ENCODE measurements at regions not wholly inside any gene's neighbourhood (a gene's known extent, or its start where the extent isn't known, plus 50 kb on each side); places are given as distances from the start of the nearest gene placed in this dataset.

- DNase-seq (ENCODE audit: low read depth, low spot score) (no peak), FAIRE-seq (no peak)
- Histone ChIP-seq H3K27me3 (ENCODE audit: control insufficient read depth, extremely low read depth, insufficient read depth, low read length) (no peaks in the 10 kb centered on the region), H2AFZ (ENCODE audit: control insufficient read depth, low read length) (no peak overlapping the region), H3K9ac (ENCODE audit: control insufficient read depth, extremely low read depth, insufficient read depth, low read length) (no peak overlapping the region), H3K27ac (ENCODE audit: control insufficient read depth, insufficient read depth, low read length) (no peak overlapping the region), H3K9me1 (ENCODE audit: control insufficient read depth, extremely low read depth, insufficient read depth, low read length) (no peaks in the 10 kb centered on the region), H3K36me3 (ENCODE audit: control insufficient read depth in 2 of 2, extremely low read depth in 1 of 2, insufficient read depth in 2 of 2, low read length in 2 of 2) (no peaks in the 10 kb centered on the region), H3K4me2 (ENCODE audit: control insufficient read depth, extremely low read depth, insufficient read depth, low read depth, low read length) (no peak overlapping the region), H3K79me2 (ENCODE audit: control insufficient read depth, insufficient read depth, low read length) (no peaks in the 10 kb centered on the region), H4K20me1 (ENCODE audit: control insufficient read depth, extremely low read depth, insufficient read depth, low read length) (no peaks in the 10 kb centered on the region), H3K4me1 (ENCODE audit: control insufficient read depth, extremely low read depth, insufficient read depth, low read length) (no peaks in the 10 kb centered on the region), H3K4me3 (ENCODE audit: control insufficient read depth in 2 of 3, extremely low read depth in 1 of 3, insufficient read depth in 2 of 3, low read depth in 1 of 3, low read length in 3 of 3) (no peak overlapping the region), H3K9me3 (ENCODE audit: control insufficient read depth, low read depth, low read length) (no peaks in the 10 kb centered on the region)
- TF ChIP-seq EZH2 (IDR thresholded peaks at IDR 0.05; ENCODE audit: low read length) (no peak), CTCF (optimal IDR thresholded peaks at IDR 0.05 in 1 of 3, IDR thresholded peaks at IDR 0.05 in 1 of 3, conservative IDR thresholded peaks at IDR 0.05 in 1 of 3; ENCODE audit: extremely low read depth in 1 of 3, insufficient read depth in 2 of 3, low read length in 3 of 3) (no peak)
- dilution Hi-C loops (cut with MboI; ENCODE audit: extremely low pct_ligation_motif_present, low sequenced_read_pairs), result no loop called here
Observed at GRCh38 chr18:5756823-5757222, 138.5 kb downstream of the TMEM200C start.

- dilution Hi-C loops (cut with MboI; ENCODE audit: extremely low pct_ligation_motif_present, low sequenced_read_pairs), result no loop called here
- no peak overlapping the region for H3K27ac ChIP-seq (ENCODE audit: control insufficient read depth, insufficient read depth, low read length)
- FAIRE-seq (no peak), DNase-seq (ENCODE audit: low read depth, low spot score) (no peak)
- no peak overlapping the region for H3K4me3 ChIP-seq (ENCODE audit: control insufficient read depth in 2 of 3, extremely low read depth in 1 of 3, insufficient read depth in 2 of 3, low read depth in 1 of 3, low read length in 3 of 3)
- no peak overlapping the region for H3K4me2 ChIP-seq (ENCODE audit: control insufficient read depth, extremely low read depth, insufficient read depth, low read depth, low read length)
- no peaks in the 10 kb centered on the region for H3K27me3 ChIP-seq (ENCODE audit: control insufficient read depth, extremely low read depth, insufficient read depth, low read length)
- H2AFZ ChIP-seq (ENCODE audit: control insufficient read depth, low read length), result no peak overlapping the region
- no peaks in the 10 kb centered on the region for H4K20me1 ChIP-seq (ENCODE audit: control insufficient read depth, extremely low read depth, insufficient read depth, low read length)
- no peaks in the 10 kb centered on the region for H3K9me3 ChIP-seq (ENCODE audit: control insufficient read depth, low read depth, low read length)
- H3K79me2 ChIP-seq (ENCODE audit: control insufficient read depth, insufficient read depth, low read length), result no peaks in the 10 kb centered on the region
- H3K9ac ChIP-seq (ENCODE audit: control insufficient read depth, extremely low read depth, insufficient read depth, low read length), result no peak overlapping the region
- no peaks in the 10 kb centered on the region for H3K4me1 ChIP-seq (ENCODE audit: control insufficient read depth, extremely low read depth, insufficient read depth, low read length)
- no peaks in the 10 kb centered on the region for H3K9me1 ChIP-seq (ENCODE audit: control insufficient read depth, extremely low read depth, insufficient read depth, low read length)
- TF ChIP-seq CTCF (optimal IDR thresholded peaks at IDR 0.05 in 1 of 3, IDR thresholded peaks at IDR 0.05 in 1 of 3, conservative IDR thresholded peaks at IDR 0.05 in 1 of 3; ENCODE audit: extremely low read depth in 1 of 3, insufficient read depth in 2 of 3, low read length in 3 of 3), result no peak
- no peak for TF ChIP-seq EZH2 (IDR thresholded peaks at IDR 0.05; ENCODE audit: low read length)
- H3K36me3 ChIP-seq (ENCODE audit: control insufficient read depth in 2 of 2, extremely low read depth in 1 of 2, insufficient read depth in 2 of 2, low read length in 2 of 2), result no peaks in the 10 kb centered on the region
Observed at GRCh38 chr18:5747678-5748077, 147.6 kb downstream of the TMEM200C start.

Measured in keratinocyte (primary cell).